ENCODE measurements at regions not wholly inside any gene's neighbourhood (a gene's known extent, or its start where the extent isn't known, plus 50 kb on each side); places are given as distances from the start of the nearest gene placed in this dataset.

DNA sequence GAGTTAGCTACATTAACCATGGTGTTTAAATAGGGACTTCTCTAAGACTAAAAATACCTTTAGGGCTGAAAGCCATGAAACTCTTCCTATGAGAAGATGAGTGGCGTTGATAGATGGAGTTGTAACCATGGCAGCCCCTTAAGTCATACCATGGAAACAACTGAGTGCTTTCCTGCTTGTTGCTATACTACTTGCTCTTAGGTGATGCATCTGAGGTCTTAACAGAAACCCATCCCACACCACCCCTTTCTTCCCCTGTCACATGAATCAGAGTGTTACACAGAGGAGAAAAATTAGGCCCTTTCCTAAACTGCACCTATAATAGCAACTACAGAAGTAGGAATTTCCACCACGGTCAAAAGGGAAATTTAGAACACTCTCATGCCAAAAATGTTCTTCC lies 64.3 kb upstream of the ZC3H12C start:
- no peak for TF ChIP-seq CTCF (IDR thresholded peaks at IDR 0.05)
- no peak for TF ChIP-seq POLR2A (IDR thresholded peaks at IDR 0.05)

Measured in ovary (tissue), 3 donors.